ENCODE measurements at regions not wholly inside any gene's neighbourhood (a gene's known extent, or its start where the extent isn't known, plus 50 kb on each side); places are given as distances from the start of the nearest gene placed in this dataset.

GRCh38 chr6:170063851-170064602, 226.9 kb downstream of the DLL1 start:
- no peak overlapping the region for H3K4me3 ChIP-seq (ENCODE audit: control insufficient read depth, low read depth, low read length)
- DNase-seq (ENCODE audit: low read depth) = no peak
- TF ChIP-seq, protein P1, sequence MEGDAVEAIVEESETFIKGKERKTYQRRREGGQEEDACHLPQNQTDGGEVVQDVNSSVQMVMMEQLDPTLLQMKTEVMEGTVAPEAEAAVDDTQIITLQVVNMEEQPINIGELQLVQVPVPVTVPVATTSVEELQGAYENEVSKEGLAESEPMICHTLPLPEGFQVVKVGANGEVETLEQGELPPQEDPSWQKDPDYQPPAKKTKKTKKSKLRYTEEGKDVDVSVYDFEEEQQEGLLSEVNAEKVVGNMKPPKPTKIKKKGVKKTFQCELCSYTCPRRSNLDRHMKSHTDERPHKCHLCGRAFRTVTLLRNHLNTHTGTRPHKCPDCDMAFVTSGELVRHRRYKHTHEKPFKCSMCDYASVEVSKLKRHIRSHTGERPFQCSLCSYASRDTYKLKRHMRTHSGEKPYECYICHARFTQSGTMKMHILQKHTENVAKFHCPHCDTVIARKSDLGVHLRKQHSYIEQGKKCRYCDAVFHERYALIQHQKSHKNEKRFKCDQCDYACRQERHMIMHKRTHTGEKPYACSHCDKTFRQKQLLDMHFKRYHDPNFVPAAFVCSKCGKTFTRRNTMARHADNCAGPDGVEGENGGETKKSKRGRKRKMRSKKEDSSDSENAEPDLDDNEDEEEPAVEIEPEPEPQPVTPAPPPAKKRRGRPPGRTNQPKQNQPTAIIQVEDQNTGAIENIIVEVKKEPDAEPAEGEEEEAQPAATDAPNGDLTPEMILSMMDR (conservative IDR thresholded peaks at IDR 0.05; ENCODE audit: control insufficient read depth, insufficient read depth, low read depth, low read length) = no peak

DNA sequence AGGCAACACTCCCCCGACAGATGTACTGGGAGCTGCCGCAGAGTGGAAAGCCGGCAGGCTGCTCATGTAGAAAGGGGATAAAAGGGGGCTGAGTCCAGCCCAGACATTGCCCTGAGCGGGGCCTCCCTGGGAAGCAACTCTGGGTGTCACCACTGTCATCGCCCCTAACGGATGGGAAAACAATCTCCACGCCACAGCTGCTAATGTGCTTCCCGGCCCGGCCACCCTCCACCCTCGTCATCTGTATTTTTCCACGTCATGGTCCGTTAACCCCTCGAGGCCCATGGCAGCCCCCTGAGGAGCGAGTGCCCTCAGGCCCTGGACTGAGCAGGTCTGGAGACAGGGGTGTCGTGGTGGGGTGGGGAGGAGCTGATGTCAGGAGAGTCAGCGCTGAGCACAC, 227.4 kb downstream of the DLL1 start:
- TF ChIP-seq, protein P1 (conservative IDR thresholded peaks at IDR 0.05; ENCODE audit: control insufficient read depth, insufficient read depth, low read depth, low read length) = no peak
- no peak for DNase-seq (ENCODE audit: low read depth)
- no peak overlapping the region for H3K4me3 ChIP-seq (ENCODE audit: control insufficient read depth, low read depth, low read length)

DNA sequence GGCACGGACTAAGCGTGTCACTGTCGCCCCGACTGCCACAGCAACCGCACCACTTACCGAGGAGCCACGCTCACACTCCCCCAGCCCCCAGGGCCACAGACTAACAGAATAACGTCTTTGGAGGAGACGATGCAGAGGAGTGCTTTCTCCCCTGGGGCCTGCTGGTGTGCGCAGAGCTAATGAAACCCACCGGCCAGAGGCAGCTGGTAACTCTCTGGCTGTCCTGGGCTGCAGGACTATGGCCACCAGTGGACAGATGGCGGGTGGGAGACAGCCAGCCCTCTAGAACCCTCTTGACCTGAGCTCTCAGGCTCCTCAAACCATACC, 228.0 kb downstream of the DLL1 start:
- no peak overlapping the region for H3K4me3 ChIP-seq (ENCODE audit: control insufficient read depth, low read depth, low read length)
- DNase-seq (ENCODE audit: low read depth) = no peak
- TF ChIP-seq, protein P1 (conservative IDR thresholded peaks at IDR 0.05; ENCODE audit: control insufficient read depth, insufficient read depth, low read depth, low read length) = no peak

GRCh38 chr6:170062209-170062914, 228.5 kb downstream of the DLL1 start:
- TF ChIP-seq, protein P1 (conservative IDR thresholded peaks at IDR 0.05; ENCODE audit: control insufficient read depth, insufficient read depth, low read depth, low read length) = no peak
- H3K4me3 ChIP-seq (ENCODE audit: control insufficient read depth, low read depth, low read length) = no peak overlapping the region
- no peak for DNase-seq (ENCODE audit: low read depth)

DNA sequence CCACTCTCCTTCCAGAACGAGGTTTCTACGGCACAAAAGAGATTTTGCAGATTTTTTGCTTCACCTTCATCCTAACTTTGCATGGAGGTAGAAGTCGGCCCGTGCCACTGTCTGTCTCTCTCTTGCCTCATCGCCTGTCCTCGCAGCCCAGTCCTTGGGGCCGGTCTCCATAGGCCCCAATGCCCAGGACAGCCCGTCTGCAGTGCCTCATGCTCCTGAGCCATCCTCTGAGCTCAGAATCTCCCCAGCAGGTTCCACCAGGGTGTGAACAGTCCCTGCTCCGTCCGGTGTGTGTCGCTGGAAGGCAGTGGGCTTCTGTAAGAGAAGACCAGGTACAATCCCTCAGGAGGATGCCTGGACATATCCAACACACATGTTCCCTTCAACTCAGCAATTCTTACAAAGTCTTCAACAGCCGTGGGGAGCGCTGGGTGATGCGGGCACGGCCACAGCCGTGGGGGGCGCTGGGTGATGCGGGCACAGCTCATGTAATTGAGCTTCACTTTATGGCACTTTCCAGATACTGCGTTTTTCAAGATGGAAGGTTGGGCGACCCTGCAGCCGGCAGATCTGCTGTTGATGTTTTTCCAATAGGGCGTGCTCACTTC, 231.9 kb downstream of the DLL1 start:
- H3K4me3 ChIP-seq (ENCODE audit: control insufficient read depth, low read depth, low read length) = no peak overlapping the region
- DNase-seq (ENCODE audit: low read depth) = no peak
- TF ChIP-seq, protein P1 (conservative IDR thresholded peaks at IDR 0.05; ENCODE audit: control insufficient read depth, insufficient read depth, low read depth, low read length) = no peak

DNA sequence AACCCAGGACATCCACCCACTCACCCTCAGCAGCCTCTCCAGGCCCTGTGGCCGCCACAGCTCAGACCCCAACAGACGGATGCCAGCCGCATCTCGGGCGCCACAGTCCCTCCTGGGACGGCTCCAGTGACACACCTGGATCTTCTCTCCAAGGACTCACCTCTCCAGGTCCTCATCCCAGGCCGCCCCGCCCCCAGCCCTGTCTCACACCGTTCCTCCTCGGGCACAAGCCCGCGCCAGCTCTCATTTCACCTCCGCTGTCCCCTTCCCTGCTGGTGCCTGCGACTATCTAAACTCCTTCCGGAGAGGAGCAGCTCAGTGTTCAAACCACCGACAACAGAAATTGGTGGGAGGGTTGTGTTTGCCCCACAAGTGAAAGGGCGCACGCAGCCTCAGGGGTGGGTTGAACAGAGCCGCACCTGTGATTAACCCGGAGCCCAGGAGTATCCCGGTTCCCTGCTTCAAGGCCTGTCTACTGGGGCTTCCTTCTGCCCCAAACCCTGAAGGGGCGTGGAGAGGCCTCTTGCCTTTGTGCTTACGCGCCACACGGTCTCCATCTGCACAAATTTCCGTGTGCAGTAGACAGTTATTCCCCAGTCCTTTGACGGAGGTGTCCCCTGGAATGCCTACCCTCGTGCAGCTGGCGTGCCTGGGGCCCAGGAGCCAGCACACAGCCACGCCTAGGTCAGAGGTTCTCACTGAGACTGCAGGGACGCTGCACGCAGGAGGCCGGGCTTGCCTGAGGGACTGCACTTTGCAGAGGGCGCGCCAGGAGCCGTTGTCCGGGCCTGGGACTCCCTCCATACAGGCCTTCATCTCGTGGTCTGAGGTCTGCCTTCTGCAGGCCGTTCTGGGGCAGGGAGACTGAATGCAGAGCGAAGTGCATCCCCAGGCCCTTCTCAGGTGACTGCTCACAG, 232.7 kb downstream of the DLL1 start:
- TF ChIP-seq, protein P1 (conservative IDR thresholded peaks at IDR 0.05; ENCODE audit: control insufficient read depth, insufficient read depth, low read depth, low read length) = no peak
- DNase-seq (ENCODE audit: low read depth) = no peak
- H3K4me3 ChIP-seq (ENCODE audit: control insufficient read depth, low read depth, low read length) = no peak overlapping the region

Data from fibroblast of mammary gland (primary cell).